ENCODE measurements at regions not wholly inside any gene's neighbourhood (a gene's known extent, or its start where the extent isn't known, plus 50 kb on each side); places are given as distances from the start of the nearest gene placed in this dataset.

GRCh38 chr4:176953021-176953420 lies 160.3 kb upstream of the VEGFC start:
- TF ChIP-seq CTCF (conservative IDR thresholded peaks at IDR 0.05 in 1 of 2, IDR thresholded peaks at IDR 0.05 in 1 of 2; ENCODE audit: extremely low read depth in 1 of 2, insufficient read depth in 1 of 2, low read depth in 1 of 2, low read length in 2 of 2): no peak
- TF ChIP-seq EZH2 (IDR thresholded peaks at IDR 0.05; ENCODE audit: borderline replicate concordance, low read length): no peak

All from mammary epithelial cell (primary cell).